Fibroblast of mammary gland (primary cell): ENCODE measurements at regions not wholly inside any gene's neighbourhood (a gene's known extent, or its start where the extent isn't known, plus 50 kb on each side); places are given as distances from the start of the nearest gene placed in this dataset.

Experiments used
- DNase-seq: peaks from one replicate; pipeline ENCODE4 v3.0.0-alpha.2; 2010; ENCODE audit warnings: low read depth
- H3K4me3 ChIP-seq: 2 replicates; pipeline ENCODE4 v1.5.1; 2011; ENCODE audit warnings: low read depth, mild to moderate bottlenecking, low read length, moderate library complexity; ENCODE audit not compliant: control insufficient read depth
- TF ChIP-seq, protein P1 (sequence below): conservative IDR thresholded peaks from 2 replicates; pipeline ENCODE4 v1.5.1; 2011; ENCODE audit warnings: low read depth, low read length, inconsistent platforms; ENCODE audit not compliant: control insufficient read depth, insufficient read depth

DNA sequence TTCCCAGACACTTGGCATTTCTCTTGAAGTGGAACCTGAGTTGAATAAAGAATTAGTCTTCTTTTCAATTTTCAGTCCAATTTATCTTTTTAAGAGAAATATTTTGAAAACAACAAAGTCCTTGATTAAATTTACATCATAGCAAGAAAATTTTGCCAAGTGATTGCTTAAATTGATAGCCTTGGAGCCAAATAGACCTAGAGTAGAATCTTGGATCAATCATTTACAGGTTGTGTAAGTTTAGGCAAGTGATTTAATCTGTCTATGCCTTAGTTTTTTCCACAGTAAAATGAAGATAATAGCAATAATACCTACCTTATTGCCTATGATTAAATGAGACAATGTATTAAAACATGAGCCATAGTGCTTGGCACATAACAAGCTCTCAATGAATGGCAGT lies 113.9 kb downstream of the LHX9 start:
- H3K4me3 ChIP-seq: no peak overlapping the region
- no peak for DNase-seq
- TF ChIP-seq, protein P1, sequence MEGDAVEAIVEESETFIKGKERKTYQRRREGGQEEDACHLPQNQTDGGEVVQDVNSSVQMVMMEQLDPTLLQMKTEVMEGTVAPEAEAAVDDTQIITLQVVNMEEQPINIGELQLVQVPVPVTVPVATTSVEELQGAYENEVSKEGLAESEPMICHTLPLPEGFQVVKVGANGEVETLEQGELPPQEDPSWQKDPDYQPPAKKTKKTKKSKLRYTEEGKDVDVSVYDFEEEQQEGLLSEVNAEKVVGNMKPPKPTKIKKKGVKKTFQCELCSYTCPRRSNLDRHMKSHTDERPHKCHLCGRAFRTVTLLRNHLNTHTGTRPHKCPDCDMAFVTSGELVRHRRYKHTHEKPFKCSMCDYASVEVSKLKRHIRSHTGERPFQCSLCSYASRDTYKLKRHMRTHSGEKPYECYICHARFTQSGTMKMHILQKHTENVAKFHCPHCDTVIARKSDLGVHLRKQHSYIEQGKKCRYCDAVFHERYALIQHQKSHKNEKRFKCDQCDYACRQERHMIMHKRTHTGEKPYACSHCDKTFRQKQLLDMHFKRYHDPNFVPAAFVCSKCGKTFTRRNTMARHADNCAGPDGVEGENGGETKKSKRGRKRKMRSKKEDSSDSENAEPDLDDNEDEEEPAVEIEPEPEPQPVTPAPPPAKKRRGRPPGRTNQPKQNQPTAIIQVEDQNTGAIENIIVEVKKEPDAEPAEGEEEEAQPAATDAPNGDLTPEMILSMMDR: no peak

DNA sequence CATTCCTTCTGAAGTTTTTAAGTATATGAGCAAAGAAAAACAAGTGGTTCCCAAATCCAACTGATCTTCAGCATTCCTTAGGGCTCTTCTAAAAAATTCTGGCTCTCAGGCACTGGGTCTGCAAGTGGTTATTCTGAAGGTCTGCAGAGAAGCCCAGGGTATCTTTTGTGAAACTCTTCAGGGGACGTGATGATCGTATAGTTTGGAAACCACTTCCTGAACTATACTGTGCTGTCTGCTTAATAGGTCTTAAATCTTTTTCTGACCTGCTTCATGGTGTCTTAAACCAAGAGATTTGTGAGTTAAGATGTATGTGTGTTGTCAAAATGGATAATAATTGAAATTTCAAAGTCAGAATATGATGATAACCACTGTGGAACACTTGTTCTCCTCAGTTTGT lies 115.5 kb downstream of the LHX9 start:
- no peak overlapping the region for H3K4me3 ChIP-seq
- TF ChIP-seq, protein P1: no peak
- DNase-seq: no peak

DNA sequence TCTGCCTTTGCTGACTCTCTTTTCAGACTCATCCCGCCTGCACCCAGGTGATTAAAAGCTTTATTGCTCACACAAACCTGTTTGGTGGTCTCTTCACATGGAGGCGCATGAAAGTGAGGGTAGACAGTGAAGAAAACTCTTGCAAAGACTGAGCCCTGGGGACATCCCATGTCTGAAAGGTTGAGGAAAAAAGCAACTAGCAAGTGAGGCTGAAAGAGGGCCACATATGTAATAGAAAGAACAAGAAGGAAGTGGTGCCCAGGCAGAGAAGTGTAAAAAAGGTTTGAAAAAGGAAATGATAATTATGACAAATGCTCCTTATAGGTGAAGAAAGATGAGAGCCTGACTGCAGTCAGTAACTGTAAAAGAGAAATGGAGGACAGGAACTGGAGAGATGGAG lies 115.9 kb upstream of the NEK7 start:
- DNase-seq: no peak

DNA sequence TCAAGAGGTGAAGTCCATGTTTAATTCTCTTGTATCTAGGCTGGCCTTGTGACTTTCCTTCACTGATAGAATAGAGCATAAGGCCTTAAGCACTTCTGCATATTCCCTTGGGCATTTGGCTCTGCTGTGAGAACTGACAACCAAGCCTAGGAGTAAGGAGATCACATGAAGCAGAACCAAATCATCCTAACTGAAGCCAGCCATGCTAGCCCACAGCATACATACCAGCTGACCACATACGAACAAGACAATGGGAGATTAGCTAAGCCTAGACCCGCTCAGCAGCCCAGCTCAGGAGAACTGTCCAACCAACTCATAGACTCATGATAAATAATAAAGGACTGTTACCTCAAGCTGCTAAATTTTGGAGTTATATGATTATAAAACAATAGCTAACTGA lies 114.6 kb upstream of the NEK7 start:
- DNase-seq: no peak
- TF ChIP-seq, protein P1: no peak
- H3K4me3 ChIP-seq: no peak overlapping the region

More for the DNA sequence above, 115.9 kb upstream of the NEK7 start:
- no peak overlapping the region for H3K4me3 ChIP-seq
- TF ChIP-seq, protein P1: no peak

DNA sequence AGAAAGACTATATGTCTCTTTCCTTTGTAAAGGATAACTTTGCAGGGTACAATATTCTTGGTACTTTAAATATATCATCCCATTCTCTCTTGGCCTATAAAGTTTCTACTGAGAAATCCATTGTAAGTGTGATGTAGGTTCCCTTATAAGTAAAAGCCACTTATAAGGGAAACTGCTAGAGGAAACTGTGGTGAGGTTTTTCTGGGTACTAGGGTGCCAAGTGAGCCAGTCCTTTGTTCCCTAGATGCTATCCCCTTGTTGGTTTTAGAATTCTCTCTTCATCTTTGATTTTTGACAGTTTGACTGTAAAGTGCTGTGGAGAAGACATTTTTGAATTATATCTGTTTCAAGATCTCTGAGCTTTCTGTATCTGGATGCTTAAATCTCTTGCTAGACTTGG lies 108.9 kb upstream of the NEK7 start:
- no peak for DNase-seq
- TF ChIP-seq, protein P1: no peak
- no peak overlapping the region for H3K4me3 ChIP-seq

DNA sequence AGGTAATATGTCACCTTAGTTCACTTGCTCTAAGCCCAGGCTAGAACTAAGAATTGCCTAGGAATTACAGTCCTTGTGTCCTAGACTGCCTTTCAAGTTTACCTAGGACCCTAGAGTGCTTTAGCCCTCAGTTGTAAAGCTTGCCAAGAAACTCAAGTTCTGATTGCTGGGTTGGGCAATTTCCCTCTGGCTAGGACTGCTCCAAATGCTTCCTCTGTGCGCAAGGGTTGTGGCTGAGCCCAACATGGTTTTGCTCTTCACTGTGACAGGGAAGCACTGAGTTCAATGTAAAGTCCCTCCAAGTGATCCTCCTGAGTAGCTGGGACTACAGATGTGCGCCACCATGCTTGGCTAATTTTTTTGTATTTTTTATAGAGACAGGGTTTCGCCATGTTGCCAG lies 102.3 kb upstream of the NEK7 start:
- TF ChIP-seq, protein P1: no peak
- no peak overlapping the region for H3K4me3 ChIP-seq
- no peak for DNase-seq

DNA sequence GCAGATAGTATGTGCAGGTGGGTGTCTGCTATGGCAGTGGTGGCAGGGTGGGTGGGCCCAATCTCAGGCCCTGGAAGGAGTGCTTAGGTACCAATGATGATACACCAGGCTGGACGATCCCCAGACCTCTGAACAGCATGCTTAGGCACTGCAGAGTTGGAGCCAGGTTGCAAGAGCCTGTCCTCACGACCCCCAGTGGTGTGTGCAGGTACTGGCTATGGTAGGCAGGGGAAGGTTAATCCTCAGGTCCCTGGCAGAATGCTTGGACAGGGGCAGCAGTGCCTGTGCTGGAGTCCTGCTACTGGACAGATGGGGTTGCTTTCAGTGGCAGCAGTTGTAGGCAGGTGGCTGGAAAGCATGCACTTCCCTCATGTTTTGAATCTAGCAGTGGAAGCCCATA lies 100.5 kb upstream of the NEK7 start:
- DNase-seq: no peak
- TF ChIP-seq, protein P1: peak; percentile 18
- H3K4me3 ChIP-seq: no peak overlapping the region
